Loucy (cell line): ENCODE measurements at regions not wholly inside any gene's neighbourhood (a gene's known extent, or its start where the extent isn't known, plus 50 kb on each side); places are given as distances from the start of the nearest gene placed in this dataset.

ENCODE experiments used
- CTCF ChIP-seq: fragments of 200-600 bp; sonication (generic); conservative IDR thresholded peaks from 2 replicates; pipeline ENCODE4 v1.5.1; 2014; ENCODE audit warnings: mild to moderate bottlenecking, antibody characterized with exemption, low read length
- EZH2phosphoT487 ChIP-seq: fragments of 200-600 bp; IDR thresholded peaks from 2 replicates; pipeline ENCODE4 v1.6.1; 2018; ENCODE audit warnings: antibody characterized with exemption, mild to moderate bottlenecking, moderate library complexity, borderline replicate concordance

GRCh38 chrX:148416142-148416541 is 84.3 kb upstream of the AFF2 start:
- no peak for TF ChIP-seq CTCF
- TF ChIP-seq EZH2phosphoT487, result no peak
